GM11168 (cell line): ENCODE measurements at regions not wholly inside any gene's neighbourhood (a gene's known extent, or its start where the extent isn't known, plus 50 kb on each side); places are given as distances from the start of the nearest gene placed in this dataset.
"Not testable (repeated sequence)": the region's sequence is repeated elsewhere in the genome, so short reads cannot be mapped to it uniquely, and the experiment has no call there.

Experiments used
- in situ Hi-C: fragments of 300-500 bp; cut with MboI; formaldehyde crosslinking; loops from one replicate; pipeline ENCODE4 v1.12.0; 2022; ENCODE audit warnings: low sequenced_read_pairs; ENCODE audit not compliant: unreplicated experiment

GRCh38 chr20:28562510-28562898 lies 2695.0 kb upstream of the DEFB115 start:
- in situ Hi-C loops: loop anchor here (5.0 kb wide), 1 partner anchor 560 kb away; no protein-coding TSS in a partner anchor

- in situ Hi-C loops: loop anchor here (5.0 kb wide), 1 partner anchor 559 kb away; no protein-coding TSS in a partner anchor
Observed at GRCh38 chr20:28562899-28563521, 2694.5 kb upstream of the DEFB115 start.

DNA sequence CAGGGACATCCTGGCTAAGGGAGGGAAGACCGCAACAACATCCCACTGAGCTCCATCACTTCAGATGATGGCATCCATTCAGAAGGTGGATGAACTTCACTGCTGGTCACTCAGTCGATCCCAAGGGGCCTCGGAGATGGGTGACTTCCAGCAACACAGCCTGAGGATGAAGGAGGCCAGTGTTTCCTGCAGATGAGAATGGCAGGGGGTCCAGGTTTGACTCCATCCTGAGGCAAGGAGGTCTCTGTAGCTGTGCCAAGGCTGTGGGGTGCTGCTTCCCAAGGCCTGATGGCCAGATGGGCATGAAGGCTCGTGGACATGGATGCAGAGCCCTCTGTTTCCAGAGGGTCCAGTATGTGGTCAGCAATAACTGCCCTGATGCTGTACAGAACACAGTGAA lies 2693.4 kb upstream of the DEFB115 start:
- in situ Hi-C loops: loop anchor here (5.0 kb wide), 1 partner anchor 558 kb away; no protein-coding TSS in a partner anchor

- in situ Hi-C loops: loop anchor here (5.0 kb wide), 1 partner anchor 557 kb away; no protein-coding TSS in a partner anchor
Observed at GRCh38 chr20:28564688-28565463, 2692.6 kb upstream of the DEFB115 start.

DNA sequence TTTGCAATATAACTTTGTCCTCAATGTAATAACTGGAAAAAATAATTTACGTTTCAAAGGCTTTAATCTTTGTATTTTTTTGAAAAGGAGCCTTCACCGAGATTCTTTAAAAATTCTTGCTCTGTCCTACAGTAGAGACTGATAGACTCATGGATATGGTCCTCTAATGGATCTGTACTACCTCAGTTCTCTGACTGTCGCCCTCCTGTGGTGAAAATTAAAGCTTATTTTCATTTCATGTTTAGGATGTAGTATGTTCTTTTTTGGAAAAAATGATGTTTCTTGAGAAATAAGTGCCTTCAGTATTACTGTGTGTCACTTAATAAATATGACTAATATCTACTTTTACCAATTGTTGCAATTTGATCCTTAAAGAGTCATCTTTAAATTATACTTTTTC lies 2681.5 kb upstream of the DEFB115 start:
- in situ Hi-C loops: not testable (repeated sequence)

- in situ Hi-C loops: not testable (repeated sequence)
Observed at GRCh38 chr20:28591680-28592079, 2665.8 kb upstream of the DEFB115 start.

DNA sequence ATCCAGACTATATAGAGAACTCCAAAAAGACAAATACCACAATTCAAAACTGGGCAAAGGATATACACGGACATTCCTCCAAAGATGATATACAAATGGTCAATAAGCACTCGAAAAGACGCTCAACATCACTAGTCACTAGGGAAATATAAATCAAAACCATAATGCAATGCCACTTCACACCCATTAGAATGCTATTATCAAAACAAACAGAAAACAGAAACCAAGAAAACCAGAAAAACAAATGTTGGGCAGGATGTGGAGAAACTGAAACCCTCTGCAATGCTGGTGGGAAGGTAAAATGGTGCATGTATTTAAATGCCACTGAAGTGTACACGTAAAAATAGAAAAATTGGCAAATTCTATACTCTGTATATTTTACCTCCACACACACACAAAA lies 2664.1 kb upstream of the DEFB115 start:
- in situ Hi-C loops: not testable (repeated sequence)

DNA sequence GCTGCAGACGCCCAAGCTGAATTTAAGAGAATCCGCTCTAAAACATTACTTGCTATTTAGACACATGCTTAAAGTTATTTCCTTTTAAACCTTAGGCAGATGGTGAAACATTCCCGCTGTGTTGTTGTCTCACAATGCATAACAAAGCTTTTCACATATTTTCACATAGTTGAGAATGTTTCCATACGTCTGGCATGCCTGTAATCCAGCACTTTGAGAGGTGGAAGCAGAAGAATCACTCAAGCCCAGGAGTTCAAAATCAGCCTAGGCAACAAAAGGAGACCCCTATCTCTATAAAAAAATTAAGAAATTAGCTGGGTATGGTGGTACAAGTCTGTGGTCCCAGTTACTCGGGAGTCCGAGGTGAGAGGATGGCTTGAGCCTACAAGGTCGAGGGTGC lies 2663.0 kb upstream of the DEFB115 start:
- in situ Hi-C loops: not testable (repeated sequence)

DNA sequence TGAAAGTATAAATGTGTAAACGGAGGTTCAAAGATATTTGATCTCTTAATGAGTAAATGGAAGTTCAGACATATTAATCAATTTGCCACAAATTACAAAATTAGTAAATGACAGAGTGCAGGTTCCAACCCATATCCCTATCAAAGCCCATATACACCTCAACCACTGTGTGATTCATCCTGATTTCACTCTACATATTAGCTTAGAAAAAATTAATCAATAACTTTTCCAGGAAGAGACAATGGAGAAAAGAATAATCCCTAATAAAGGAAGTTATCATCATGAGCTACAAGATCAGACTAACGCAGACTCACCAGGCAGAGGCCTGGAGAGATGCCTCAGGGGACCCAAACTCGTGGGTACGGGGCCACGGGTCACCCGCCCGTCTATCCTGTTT lies 2655.5 kb upstream of the DEFB115 start:
- in situ Hi-C loops: not testable (repeated sequence)

- in situ Hi-C loops: not testable (repeated sequence)
Observed at GRCh38 chr20:28602403-28603217, 2654.9 kb upstream of the DEFB115 start.

GRCh38 chr20:28603218-28603577 lies 2654.3 kb upstream of the DEFB115 start:
- in situ Hi-C loops: not testable (repeated sequence)

- in situ Hi-C loops: loop anchor here (10.0 kb wide), 1 partner anchor 1748 kb away; no protein-coding TSS in a partner anchor
Observed at GRCh38 chr20:28616354-28616753, 2641.1 kb upstream of the DEFB115 start.

DNA sequence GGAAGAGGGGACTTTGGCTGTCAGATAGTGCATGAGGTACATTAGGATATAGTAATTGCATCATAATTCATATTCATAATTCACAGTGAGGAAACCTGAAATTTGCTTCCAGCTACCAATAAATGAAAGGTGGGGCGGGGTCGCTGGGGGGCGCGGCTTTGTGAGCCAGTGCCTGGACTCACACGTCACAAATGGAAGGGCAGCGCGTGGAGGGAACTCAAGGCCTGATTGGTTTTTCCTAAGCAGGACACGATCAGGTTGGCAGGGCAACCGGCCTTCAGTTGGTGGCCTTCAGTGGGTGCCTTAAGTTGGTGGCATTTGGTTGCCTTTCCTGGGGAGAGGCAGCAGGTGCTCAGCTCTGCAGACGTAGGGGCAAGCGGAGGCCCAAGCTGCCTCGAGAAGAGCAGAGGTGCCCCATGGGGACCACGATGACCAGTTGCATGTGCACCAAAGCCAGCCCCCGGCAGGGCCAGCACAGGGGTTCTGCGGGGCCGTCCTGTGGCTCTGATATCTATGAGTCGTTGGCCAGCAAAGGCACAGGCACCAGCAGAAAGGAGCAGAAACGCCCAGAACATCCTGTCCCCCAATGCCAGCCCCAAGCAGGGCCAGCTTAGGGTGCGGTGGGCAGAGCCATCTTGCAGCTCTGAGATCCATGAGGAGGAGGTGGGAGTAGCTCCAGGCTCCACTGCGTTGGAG lies 2637.4 kb upstream of the DEFB115 start:
- in situ Hi-C loops: loop anchor here (10.0 kb wide), 1 partner anchor 1745 kb away; no protein-coding TSS in a partner anchor

DNA sequence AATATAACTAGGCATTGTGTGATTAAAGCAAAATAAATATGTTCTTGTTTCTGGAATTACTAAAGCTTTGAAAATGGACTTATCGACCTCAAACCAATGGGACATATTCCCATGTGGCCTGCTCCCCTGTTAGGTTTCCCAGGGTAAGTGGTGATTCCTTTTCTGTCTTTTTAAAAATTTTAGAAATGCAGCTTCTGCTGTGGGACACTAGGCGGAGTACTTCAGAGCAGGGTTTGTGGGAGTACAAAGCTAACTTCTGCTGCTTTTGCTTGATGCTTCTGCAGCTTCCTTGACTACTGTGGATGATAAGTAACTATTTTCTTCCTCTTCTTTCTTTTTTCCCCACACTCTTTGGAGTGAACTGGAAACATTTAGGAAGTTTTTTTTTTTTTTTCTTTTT lies 2632.4 kb upstream of the DEFB115 start:
- in situ Hi-C loops: not testable (repeated sequence)

GRCh38 chr20:28640831-28641230 lies 2616.6 kb upstream of the DEFB115 start:
- in situ Hi-C loops: not testable (repeated sequence)
